ENCODE measurements at regions not wholly inside any gene's neighbourhood (a gene's known extent, or its start where the extent isn't known, plus 50 kb on each side); places are given as distances from the start of the nearest gene placed in this dataset.
A peak's percentile ranks its signal among the peaks of the same experiment; 100 is the strongest.

GRCh38 chr18:24674200-24674599 lies 213.8 kb downstream of the HRH4 start:
- no peak for DNase-seq (ENCODE audit: low spot score)

DNA sequence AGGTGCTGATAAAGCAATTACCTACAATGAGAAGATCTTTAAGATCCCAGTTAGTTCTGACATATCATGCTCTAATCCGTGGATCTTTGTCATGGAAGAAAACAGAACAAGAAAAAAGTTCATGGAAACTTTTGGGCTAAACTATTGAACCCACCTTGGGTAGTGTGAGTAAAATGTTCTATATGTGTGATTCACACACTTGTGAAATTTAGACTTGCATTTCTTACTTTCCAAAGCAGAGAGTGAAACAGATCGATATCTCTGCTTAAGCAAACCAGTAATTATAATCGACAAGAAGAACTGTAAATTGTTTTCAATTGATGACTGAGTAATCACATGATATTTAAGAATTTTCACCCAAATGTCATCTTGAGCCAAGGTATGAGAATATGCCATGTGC lies 214.2 kb downstream of the HRH4 start:
- no peak for DNase-seq (ENCODE audit: low spot score)

DNA sequence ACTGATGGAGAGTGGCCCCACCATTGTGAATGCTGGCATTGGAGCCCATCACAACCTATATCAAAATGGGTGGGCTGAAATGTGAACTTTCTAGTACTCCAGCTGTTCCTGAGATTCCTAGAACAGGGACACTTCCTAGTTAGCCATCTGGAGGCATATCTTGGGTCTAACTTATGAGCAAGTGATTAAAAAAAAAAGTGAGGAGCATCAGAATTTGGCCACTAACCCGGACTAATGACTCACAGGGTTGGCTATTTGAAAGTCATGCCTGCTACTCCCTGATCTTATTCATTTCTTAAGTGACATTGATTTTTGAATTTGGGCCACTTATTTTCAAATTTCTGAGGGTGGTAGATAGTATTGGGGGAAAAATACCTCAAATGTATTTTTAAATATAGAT lies 216.6 kb downstream of the HRH4 start:
- no peak for DNase-seq (ENCODE audit: low spot score)

GRCh38 chr18:24678107-24678506 lies 217.7 kb downstream of the HRH4 start:
- DNase-seq (ENCODE audit: low spot score), result no peak

- no peak for DNase-seq (ENCODE audit: low spot score)
Measured at GRCh38 chr18:24678626-24679025, 218.2 kb downstream of the HRH4 start.

DNA sequence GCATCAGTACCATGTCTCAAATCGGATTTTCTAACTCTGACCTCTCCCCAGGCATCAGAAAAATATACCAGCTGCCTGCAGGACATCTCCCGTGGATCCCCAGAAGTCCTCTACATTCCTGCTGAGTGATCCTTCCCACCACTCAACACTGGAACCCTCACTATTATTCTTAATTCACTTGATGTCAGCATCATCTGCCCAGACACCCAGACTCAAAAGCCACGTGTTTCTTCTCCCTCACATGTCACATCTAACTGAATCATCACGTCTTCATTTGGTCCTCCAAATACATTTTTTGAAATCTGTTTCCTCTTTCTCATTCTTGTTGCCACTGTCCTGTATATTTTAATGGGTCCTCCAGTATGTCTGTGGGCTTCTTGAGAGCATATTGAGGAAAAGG lies 218.6 kb downstream of the HRH4 start:
- DNase-seq (ENCODE audit: low spot score), result no peak

GRCh38 chr18:24683925-24684324 lies 223.5 kb downstream of the HRH4 start:
- no peak for DNase-seq (ENCODE audit: low spot score)

DNA sequence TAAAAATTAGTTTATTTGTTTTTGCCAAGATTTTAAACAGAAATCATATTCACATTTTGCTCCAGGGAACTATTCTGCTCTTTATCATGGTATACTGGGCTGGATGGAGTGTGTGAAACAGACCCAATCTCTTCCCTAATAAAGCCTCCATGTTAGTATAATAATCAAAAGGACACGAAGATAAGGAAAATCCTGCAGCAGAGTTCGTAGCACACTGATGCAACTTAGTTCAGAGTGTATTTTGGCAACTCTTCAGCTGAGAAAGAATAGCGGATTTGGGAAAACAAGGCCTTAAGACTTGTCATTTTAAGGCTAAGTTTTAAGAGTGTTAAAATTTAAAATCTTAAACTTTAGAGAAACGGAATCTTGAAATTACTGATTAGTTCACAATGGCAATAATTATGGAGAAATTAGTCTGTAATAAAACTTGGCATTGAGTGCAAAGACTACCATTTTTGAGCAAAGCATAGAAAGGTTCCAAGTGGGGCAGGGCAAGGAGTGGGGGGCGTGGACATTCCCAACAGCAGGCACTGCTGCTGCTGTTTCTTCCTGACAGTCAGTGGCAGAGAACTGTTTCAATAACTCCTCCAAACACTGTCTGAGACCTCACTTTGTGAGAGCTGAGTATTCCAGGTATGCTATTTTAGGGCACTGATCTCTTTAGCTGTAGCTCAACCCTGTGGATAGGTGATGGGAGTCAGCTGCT lies 225.0 kb downstream of the HRH4 start:
- no peak for DNase-seq (ENCODE audit: low spot score)

DNA sequence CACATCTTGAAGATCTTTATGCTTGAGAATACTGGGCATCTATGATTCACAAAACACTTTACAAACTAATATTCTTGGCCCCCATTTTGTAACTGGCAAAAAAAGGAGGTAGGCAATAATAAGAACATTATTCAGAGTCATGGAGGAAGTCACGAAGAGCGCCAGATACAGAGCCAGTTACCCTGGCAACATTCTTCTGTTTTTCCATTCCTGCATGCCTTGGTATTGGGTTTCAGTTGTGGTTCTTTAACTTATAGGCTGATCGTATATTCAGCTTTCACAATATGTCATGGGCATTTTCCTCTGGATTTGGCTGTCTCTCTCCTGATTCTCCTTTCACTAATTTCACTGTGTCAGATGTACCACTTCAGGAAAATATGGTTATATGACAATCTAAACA lies 234.7 kb downstream of the HRH4 start:
- DNase-seq (ENCODE audit: low spot score), result no peak

- no peak for DNase-seq (ENCODE audit: low spot score)
Measured at GRCh38 chr18:24702001-24702515, 241.6 kb downstream of the HRH4 start.

GRCh38 chr18:24703316-24703715 lies 242.9 kb downstream of the HRH4 start:
- peak; percentile 16 for DNase-seq (ENCODE audit: low spot score)

GRCh38 chr18:24704946-24705630 lies 244.7 kb downstream of the HRH4 start:
- peak; percentile 82 for DNase-seq (ENCODE audit: low spot score)

DNA sequence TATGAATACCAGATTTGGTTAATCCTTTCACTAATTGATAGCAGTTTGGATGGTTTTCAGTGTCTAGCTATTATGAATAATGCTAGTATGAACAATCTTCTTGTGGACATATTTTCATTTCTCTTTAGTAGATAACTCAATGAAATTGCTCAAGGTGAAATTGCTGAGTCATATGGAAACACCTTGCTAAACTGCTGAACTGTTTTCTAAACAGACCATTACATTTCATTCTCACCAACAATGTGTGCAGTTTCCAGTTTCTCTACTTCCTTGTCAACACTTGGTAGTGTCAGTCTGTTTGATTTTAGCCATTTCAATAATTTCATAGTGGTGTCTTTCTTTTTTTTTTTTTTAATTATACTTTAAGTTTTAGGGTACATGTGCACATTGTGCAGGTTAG lies 250.0 kb downstream of the HRH4 start:
- DNase-seq (ENCODE audit: low spot score), result no peak

DNA sequence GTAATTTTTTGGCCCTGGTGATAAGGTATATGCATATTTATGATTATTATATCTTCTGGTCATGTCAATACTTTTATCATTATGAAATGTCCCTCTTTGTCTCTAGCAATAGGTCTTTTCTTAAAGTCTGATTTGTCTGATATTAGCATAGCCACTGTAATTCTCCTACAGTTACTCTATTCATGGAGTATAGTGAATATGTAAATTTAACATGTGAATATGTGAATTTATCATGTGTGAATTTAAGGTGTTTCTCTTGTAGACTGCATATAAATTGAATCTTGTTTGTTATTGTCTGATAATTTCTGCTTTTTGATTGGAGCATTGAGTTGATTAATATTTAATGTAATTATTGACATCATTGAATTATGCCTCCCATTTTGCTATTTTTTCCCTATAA lies 259.4 kb downstream of the HRH4 start:
- DNase-seq (ENCODE audit: low spot score), result no peak

DNA sequence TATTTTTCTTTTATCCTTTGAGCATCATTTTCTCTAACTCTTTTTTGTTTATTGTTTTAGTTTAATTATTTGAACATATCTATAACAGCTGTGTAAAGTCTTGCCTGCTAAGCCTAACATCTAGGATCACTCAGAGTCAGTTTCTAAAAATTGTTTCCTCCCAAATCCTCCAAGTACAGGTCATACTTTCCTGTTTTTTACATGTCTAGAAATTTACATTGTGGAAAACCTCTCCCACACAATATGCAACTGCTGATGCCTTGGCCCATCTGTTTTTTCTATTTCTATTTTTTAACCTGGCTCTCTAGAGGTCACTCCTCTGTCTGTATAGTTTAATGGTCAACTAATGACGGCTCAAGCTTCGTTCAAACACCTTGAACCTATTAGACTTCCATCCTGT lies 261.0 kb downstream of the HRH4 start:
- no peak for DNase-seq (ENCODE audit: low spot score)

- DNase-seq (ENCODE audit: low spot score), result peak; percentile 72
Measured at GRCh38 chr18:24725644-24726415, 265.4 kb downstream of the HRH4 start.

DNA sequence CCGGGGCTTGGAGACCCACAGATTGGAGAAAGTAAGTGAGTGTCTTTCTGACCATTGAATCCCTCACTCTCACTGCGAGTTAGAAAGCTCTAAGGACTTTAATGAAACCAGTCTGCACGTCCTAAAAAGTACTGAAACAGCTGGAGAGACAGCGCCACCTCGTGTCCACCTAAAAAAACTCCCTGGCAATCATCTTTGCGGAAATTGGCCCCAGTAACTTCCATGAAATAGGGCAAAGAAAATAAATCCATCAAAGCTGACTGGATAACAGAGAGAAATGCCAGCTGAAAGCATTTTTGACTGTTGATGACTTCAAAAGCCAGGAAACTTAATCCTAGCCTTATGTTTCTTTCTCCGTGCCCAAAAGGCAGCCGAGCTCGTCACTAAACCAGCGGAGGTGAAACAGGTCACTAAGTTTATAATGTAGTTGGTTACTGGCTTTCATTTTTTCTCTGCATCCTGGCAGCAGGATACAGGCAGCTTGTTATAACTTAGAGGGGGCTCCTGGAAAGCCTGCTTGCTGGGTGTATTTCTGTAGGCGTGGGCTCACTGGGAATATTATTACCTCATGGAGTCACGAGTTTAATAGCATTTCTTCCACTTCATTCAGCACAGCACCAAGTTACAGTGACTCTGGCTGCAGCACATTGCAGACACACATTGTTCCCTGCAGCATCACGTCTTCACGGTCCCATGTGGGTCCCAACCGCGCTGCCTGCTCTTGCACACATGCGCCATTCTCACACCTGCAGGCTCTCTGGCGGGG lies 266.5 kb downstream of the HRH4 start:
- DNase-seq (ENCODE audit: low spot score), result peak; percentile 96

- DNase-seq (ENCODE audit: low spot score), result peak; percentile 71
Measured at GRCh38 chr18:24727685-24728084, 267.2 kb downstream of the HRH4 start.

GRCh38 chr18:24731158-24731557 lies 270.7 kb downstream of the HRH4 start:
- no peak for DNase-seq (ENCODE audit: low spot score)

DNA sequence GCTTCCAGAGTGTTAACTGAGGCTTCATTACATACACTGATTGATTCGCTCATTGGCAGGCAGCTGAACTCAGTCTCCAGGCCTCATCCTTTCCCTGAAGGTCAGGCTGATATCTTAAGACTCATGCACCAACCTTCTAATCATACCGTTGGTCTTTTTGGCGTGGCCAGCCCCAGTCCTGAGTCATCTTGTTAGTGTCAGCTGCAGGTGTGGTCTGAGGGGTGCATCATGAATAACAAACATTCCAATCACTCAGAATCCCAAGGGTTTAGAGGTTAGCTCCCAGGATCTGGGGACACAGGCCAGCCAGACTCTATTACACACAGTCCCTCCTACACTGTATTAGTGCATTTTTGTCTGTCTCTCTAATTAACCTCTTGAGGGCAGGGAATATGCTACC lies 271.5 kb downstream of the HRH4 start:
- DNase-seq (ENCODE audit: low spot score), result peak; percentile 72

- DNase-seq (ENCODE audit: low spot score), result peak; percentile 92
Measured at GRCh38 chr18:24734058-24734457, 273.6 kb downstream of the HRH4 start.

GRCh38 chr18:24735624-24736231 lies 275.3 kb downstream of the HRH4 start:
- DNase-seq (ENCODE audit: low spot score), result no peak

Data from cerebellar cortex (tissue), 1 donor.